Amygdala (tissue), 56 donors: ENCODE measurements at regions not wholly inside any gene's neighbourhood (a gene's known extent, or its start where the extent isn't known, plus 50 kb on each side); places are given as distances from the start of the nearest gene placed in this dataset.

Experiments
- DNase-seq, 56 donors: peaks; one replicate each; lab custom pipeline; 2025; lab: John Stamatoyannopoulos, UW

DNA sequence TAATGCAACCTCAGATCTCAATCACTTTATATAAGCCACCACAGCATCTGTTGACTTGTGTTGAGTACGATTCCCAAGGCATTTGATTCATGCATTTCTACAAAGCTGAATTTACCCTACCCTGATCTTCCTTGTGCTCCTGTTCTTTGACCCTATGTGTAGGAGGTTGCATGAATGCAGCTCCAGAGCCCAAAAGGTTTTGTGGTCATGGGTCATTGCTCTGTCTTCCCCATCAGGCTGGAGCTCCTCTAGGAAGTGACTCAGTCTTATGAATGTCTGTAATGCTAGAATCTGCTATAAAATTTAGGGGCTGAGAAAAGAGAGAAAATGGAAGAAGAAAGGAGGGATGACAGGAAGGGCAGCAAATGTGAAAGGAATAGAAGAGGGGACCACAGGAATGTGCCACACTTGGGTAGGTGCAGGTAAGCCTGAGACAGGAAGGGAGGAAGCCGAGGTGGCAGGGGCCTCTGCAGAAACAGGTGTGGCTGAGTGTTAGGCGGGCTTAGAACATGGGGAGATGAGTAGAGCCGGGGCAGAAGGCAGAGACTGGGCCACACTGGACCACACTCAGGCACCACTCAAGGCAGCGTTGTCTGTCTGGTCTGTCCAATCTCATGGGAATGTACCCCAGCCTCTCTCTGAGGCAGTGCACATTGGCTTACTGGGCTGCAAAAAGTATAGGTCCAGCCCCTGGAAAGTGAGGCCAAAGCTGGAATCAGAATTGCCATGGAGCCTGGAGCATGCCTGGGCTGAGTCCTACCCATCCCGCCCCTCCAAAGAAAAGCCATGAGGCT lies 334.1 kb downstream of the BCL11B start:
- no peak for DNase-seq

DNA sequence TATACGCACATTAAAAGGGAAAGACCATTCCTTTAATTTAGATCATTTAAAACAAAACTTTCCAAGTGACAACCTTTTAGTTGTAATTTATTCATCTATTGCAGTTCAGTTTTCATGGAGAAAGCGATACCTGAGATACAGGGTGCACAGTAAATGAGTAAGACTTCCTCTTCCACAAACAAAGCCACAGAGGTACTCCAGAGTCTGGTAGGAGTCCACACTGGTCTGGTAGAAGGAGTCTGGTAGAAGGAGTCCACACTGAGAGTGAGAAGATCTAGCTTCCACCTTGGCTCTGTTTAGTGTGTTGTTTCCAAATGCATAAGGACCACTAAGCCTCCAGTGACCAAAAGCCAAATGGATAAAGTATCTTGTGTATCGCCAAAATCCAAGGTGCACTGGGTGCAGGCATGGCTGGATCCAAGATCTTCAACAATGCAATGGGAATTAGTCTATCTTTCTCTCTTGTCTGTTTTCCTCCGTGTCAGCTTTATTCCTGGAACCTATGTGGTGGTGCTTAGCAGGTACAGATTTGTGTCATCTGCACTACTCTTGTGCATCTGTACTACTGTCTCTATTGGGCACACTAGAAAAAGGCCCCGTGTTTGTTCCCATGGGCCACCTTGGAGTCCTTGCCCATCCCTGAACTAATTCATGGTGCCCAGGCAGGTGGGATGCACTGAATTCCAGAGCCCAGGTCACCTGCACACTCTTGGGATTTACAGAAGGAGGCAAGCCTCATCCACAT lies 331.1 kb downstream of the BCL11B start:
- no peak for DNase-seq

DNA sequence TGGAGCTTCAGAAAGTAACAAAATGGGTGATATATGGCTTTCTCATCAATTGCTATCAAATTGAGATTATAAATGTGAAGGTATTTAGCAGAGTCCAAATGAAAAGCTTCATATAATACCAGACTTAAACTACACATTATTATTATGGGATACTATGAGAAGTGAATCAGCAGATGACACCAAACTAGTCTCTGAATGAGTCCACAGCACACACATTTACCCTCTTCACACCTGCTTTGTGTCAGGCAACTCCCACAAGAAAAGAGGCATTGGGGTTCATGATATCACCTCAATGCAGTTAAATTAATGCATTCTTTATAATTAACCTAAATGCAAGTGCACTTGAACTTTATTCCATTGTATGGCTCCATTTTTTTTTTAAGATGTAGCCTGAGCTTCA lies 330.5 kb downstream of the BCL11B start:
- DNase-seq, result no peak

DNA sequence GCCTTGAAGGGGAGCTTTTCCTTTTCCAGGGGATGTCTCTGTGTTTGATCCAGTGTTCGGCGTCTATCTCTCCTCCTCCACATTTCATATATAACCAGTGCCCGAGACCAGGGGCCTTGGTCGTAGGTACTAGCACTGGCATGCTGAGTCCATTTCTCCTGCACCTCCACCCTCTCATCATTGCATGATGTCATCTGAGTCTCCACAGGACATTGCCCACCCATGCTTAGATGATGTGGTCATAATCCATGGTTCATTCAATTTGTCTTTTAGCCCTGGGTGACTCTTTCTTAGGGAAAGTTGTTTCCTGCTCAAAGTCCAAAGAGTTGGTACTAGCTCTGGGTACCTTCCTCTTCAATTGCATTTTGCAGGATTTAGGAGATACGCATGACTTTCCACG lies 328.1 kb downstream of the BCL11B start:
- DNase-seq, result no peak

DNA sequence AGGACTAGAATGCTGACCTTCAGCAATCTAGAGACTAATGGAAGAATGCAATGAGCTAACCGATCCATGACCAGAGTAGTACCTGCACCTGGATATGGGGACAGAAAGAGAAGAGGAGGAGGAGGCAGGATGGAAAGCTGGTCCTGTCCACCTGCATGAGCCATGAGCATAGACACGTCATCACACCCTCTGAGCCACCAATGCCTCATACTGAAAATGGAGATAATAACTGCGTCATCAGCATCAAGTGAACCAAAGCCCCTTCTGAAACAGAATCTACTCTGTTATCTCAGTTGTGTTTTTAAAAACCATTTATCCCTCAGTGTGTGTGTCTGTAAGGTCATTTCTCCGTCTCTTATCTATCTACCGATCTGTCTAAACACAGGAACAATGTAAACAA lies 327.0 kb downstream of the BCL11B start:
- no peak for DNase-seq

DNA sequence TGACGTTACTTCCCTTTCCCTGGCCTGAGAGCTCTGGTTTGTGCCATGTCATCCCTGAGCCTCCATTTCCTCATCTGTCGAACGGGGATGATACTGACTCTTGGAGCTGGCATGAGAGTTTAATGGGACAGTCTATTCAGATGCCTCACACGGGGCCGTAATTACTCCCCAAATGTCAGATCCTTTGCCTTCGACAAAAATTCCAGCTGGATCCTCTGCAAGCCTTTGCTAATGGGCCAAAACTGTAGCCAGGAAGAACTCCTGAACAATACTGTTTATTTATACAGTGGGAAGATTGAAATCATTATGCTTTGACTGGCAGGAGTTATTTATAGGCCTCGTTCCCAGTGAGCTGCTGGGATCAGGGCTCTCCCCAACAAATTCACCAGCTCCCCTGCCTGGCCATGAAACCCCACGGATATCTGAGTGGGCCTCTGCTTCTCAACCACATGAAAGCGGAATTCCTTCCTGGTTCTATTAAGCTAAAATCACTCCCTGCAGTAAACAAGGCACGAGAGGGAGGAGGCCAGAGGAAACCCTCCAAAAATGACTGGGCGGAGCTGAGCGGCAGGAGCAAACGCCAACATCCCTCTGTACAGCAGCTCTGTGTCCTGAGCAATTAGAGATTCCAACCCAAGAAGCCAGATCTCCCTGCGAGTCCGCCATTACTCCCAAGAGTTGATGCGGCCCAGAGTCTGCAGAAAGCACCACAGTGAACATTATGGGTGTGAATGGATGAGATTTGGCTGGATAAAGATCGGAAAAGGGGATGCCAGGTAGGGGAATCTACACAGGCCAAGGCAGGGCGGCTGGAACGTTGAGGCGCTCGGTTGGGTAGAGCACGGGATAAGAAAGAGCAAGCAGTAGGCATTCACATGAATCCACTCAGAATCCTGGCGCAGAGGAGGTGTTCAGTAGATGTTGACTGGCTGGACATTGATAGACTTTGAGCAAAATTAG lies 326.1 kb downstream of the BCL11B start:
- no peak for DNase-seq

DNA sequence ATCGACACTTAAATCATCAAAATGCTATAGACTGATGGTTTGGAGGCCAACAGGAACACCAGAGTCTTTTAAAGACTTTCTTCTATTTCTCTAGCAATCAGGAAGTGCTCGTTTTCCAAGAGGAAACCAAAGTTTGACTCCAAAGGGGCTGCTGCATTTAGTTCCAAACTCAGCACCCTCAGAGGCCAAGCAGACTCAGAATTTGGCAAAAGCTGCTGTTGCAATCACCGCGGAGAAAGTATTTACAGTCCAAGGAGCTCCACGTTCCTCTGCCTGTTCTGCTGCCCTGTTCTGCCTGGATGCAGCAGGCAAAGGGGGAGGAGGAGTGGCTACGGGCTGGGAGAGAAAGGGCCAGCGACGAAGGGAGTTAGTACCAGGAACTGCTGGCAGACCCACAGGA lies 325.1 kb downstream of the BCL11B start:
- peak in 2 of 56 donors; percentile 1 to 3 for DNase-seq

DNA sequence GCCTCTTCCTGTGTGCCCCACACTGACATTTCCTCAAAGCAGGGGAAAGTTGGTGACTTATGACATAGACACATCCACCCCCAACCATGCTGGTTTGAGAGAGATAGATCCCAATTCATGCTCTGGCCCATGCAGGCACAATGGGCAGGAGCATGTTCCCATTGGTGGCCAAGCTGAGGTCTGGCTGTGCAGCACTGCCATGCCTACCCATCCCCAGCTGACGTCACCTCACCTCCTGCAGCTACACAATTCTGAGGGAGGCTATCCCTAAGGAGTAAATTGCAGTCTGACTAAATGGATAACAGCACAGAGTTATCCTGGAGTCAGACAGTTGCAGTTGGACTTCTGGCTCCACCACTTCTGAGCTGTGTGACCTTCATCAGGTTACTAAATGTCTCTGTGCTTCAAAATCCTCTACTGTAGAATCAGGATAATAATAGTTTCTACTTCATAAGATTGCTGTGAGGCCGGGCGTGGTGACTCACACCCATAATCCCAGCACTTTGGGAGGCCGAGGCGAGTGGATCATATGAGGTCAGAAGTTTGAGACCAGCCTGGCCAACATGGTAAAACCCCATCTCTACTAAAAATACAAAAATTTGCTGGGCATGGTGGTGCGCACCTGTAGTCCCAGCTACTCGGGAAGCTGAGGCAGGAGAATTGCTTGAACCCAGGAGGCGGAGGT lies 323.9 kb downstream of the BCL11B start:
- DNase-seq, result no peak

DNA sequence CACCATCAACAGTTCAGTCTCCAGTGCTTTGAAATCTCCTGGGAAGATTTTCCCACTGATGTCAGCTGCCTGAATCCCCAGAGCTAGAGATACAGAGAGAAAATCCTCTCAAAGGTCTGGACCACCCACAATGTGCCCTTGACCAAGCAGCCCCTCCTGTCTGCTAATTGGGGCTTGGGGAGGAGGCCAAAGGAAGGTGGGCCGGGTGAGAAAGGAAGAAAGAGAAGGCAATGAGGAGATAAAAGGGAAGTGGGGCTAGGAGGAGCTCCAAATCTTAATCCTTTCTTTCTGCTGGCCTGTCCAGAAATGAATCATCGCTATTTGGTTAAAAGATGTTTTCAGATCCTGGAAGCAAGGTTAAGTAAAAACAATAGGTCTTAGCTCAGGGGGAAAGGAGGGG lies 322.9 kb downstream of the BCL11B start:
- DNase-seq, result no peak

DNA sequence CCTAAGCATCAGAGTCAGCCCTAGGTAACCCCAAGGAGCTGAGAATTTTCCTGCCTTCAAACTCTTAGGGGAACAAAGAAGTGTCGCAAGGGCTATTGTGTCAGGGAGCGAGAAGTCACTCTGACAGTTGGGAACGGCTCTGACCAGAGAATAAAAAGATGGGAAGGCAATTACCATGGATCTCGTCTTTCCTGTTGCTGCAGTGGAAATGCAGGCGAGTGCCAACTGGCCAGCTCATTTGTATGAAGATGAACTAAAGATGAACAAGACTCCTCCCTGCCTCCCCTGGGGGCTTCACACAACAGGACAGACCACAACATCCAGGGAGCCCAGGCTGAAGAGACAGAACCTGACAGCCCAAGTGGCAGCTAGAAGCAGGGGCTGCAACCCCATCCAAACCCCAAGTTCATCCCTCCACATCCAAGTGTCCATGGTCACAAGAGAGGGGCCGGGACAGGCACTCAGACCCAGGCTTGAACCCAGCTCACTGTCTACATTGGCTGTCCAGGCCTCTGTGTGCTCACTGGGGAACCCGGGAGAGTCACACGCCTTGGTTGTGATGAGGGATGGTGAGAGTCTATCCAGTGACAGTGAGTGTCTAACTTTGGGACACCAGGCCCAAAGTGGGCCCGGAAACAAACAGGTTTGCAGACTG lies 322.4 kb downstream of the BCL11B start:
- no peak for DNase-seq

DNA sequence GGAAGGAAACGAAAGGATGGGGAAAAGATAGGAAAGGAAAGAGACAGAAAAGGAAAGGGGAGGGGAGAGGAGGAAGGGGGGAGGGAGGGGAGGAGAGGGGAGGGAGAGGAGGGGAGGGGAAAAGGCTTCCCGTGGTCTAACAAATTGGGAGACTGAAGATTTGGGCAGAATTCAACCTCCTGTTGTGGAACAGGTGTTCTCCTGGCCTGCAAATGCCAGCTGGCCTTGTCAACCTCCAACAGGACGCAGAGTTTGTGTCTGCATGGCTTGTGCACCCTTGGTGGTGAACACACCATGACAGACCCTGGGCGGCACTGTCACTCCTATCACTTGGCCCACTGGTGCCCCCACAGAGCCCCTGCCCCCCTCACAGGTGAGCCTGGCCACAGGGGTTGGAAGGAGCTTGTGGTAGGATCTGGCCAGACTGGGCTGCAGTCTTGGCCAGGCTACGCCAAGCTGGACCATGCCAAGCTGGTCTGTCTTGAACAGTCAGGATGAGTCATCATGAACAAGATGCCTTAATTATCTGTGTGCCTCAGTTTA lies 321.6 kb downstream of the BCL11B start:
- DNase-seq, result no peak

DNA sequence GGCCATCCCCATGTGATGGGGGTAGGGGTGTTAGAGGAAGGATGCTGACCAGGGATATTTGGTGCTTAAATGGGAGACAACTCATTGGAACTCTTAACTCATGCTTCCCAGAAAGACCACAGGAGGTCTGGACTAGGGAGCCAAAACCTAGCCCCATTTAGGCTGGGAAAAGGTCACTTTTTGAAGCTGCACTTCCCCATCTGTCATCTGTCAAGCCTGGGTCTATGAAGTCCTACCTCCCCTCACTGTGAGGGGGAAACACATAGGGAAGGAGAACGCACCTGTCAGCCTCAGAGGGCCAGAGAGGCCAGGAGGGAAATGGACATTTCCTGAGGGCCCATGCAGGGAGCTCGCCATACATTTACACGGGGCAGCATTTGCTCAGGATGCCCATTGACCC lies 321.0 kb downstream of the BCL11B start:
- no peak for DNase-seq

DNA sequence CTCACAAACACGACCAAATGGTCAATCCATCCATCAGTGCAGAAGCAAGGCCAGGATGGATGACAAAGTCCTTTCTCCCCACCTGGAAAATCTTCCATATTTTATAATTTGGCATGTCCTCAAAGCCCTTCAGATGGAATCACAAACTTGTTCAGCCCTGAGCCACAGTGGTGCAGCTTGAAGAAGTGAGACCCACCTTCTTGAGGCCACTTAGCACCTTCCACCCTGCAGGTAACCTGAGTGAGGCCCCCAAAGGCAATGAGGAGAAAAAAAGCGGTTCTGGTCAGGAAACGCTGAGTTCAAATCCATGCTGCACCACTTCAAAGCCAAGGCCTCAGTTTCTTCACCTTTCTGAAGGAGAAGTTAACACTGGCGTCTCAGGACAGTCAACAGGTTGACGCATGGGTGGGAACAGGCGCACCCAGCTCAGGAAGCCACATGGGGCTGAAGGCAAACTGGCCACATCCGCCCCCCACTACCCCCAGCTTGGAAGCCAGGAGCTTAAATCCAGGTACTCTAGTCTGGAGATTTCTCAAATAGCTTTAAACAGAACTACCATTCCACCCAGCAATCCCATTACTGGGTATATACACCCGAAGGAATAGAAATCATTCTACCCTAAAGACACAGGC lies 320.4 kb downstream of the BCL11B start:
- no peak for DNase-seq

DNA sequence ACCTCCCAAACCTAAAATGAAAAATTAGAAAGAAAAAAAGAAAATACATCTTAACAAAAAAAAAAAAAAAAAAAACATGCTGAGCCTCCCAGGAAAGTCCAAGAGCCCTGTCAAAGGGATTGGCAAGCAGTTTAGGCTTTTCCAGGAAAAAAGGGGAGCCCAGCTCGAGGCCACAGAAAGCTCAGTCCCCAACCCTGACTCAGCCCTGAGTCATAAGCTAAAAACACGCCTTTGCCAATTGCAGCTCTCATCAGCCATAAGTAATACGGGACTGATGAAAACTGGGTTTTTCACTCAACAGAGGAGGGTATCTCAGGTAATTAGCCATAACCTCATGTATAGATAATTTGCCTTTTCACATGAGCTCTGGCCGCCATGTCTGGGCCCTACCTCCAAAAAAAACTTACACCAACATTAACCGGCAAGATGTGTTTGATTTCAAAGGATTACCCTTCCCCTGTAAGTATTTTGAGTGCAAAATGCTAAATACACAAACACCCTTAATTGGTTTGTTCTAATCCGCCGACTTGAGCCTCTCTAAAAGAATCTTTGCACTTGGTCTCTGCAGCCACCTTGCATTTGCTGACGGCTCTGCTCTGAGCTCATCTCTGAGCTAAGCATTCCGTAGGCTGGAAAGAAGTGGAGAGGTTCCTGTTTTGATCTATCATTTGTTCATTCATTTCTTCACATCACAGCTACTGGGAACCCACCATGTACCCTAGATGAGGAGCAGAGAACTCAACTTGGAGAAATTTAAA lies 319.2 kb downstream of the BCL11B start:
- DNase-seq, result no peak

DNA sequence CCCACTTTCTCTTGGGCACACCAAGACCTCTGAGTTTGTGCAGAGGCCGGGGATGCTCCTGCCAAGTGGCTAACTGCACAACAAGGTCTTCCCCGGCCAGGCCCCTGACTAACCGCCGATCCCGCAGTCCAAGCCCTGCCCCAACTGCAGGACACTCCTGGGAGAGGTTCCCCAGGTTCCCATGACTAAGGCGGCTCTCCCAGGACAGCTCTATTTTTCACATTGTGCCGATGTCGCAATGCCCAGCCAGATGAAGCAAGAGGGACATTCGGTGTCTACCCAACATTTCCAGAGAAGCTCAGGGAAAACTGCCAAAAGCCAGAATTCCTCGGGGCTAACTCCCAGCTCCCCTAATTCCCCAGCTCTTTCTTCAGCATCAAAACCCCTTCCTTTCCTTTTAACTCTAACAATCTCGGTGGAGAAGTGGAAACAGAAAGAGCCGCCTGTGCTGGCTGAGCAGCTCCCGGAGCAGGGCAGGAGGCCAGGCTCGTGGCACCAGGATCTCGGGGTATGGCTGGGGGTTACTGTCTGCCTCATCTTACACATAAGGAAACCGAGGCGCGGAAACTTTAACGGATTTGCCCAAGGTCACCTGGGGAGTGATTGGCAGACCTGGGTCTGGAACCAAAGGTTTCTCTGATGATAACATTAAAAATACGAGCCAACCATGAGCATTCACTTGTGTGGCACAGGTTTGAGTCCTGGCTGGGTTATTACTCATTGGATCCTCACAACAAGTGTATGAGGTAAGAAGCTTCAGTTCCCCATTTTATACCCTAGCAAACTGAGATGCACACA lies 318.2 kb downstream of the BCL11B start:
- no peak for DNase-seq

DNA sequence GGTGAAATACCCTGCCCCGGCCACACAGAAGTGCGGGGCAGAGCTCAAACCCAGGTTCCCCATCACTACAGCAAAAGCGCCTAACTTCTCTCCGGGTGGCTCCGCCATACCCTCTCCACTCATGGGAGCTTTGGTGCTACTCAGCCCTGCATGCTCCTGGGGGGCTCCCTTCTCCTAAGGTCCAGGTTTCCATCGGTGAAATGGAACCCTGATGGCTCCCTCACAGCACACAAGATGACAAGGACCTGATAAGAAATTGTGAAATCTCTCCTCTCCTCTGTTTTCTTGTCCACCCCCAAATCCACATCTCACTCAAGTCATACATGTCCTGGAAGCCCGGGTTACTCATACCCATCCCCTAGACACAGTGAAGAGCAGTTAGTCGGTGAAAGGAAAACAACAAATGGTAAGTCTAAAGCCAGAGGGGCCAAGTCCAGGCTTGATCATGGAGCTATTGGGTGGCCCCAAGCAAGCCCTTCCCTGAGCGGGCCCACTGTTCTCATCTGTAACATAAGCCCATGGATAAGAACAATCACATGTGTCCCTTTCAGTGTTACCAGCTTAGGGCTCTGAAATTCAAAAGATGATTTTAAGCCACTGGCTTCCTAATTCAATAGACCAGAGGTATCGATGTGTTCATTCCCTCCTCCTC lies 317.5 kb downstream of the BCL11B start:
- no peak for DNase-seq
